Keratinocyte (primary cell): ENCODE measurements at regions not wholly inside any gene's neighbourhood (a gene's known extent, or its start where the extent isn't known, plus 50 kb on each side); places are given as distances from the start of the nearest gene placed in this dataset.
A peak's percentile ranks its signal among the peaks of the same experiment; 100 is the strongest.

Experiments
- DNase-seq: peaks from one replicate; pipeline ENCODE4 v3.0.0-alpha.2; 2011; ENCODE audit warnings: low read depth, missing footprints, low spot score
- FAIRE-seq: peaks from 2 replicates; lab custom pipeline; 2011; peaks lifted over from hg19 to GRCh38; lab: Jason Lieb, UNC
- H2AFZ ChIP-seq: 2 replicates; pipeline ENCODE4 v1.6.0; 2012; ENCODE audit warnings: low read length, control low read depth, inconsistent platforms; ENCODE audit not compliant: control insufficient read depth
- H3K27ac ChIP-seq: 2 replicates; pipeline ENCODE4 v1.5.1; 2011; ENCODE audit warnings: low read length; ENCODE audit not compliant: control insufficient read depth, insufficient read depth
- H3K27me3 ChIP-seq: 3 replicates; pipeline ENCODE4 v1.6.0; 2011; ENCODE audit warnings: low read length; ENCODE audit not compliant: control insufficient read depth, insufficient read depth; ENCODE audit errors: extremely low read depth
- H3K36me3 ChIP-seq, 2 experiments: 2 replicates in 1 of 2; 3 replicates in 1 of 2; pipeline ENCODE4 v1.5.1; 2011; ENCODE audit warnings: low read length in 2 of 2, mild to moderate bottlenecking in 1 of 2; ENCODE audit not compliant: control insufficient read depth in 2 of 2, insufficient read depth in 2 of 2; ENCODE audit errors: extremely low read depth in 1 of 2
- H3K4me1 ChIP-seq: 3 replicates; pipeline ENCODE4 v1.5.1; 2011; ENCODE audit warnings: low read length; ENCODE audit not compliant: control insufficient read depth, insufficient read depth; ENCODE audit errors: extremely low read depth
- H3K4me2 ChIP-seq: 3 replicates; pipeline ENCODE4 v1.6.0; 2011; ENCODE audit warnings: low read depth, low read length; ENCODE audit not compliant: control insufficient read depth, insufficient read depth; ENCODE audit errors: extremely low read depth
- H3K4me3 ChIP-seq, 3 experiments: fragments of 200-600 bp in 1 of 3; sonication (generic) in 1 of 3; 2 replicates in 2 of 3; 3 replicates in 1 of 3; pipeline ENCODE4 v1.5.1; 2011 to 2016; ENCODE audit warnings: low read length in 3 of 3, mild to moderate bottlenecking in 3 of 3, control low read depth in 2 of 3, inconsistent platforms in 1 of 3, low read depth in 1 of 3, mixed read lengths in 1 of 3, mixed run types in 1 of 3, moderate library complexity in 1 of 3; ENCODE audit not compliant: control insufficient read depth in 2 of 3, insufficient read depth in 2 of 3; ENCODE audit errors: extremely low read depth in 1 of 3
- H3K79me2 ChIP-seq: 2 replicates; pipeline ENCODE4 v1.6.0; 2012; ENCODE audit warnings: low read length; ENCODE audit not compliant: control insufficient read depth, insufficient read depth
- H3K9ac ChIP-seq: 3 replicates; pipeline ENCODE4 v1.6.0; 2011; ENCODE audit warnings: low read length; ENCODE audit not compliant: control insufficient read depth, insufficient read depth; ENCODE audit errors: extremely low read depth
- H3K9me1 ChIP-seq: 3 replicates; pipeline ENCODE4 v1.6.0; 2011; ENCODE audit warnings: low read length; ENCODE audit not compliant: control insufficient read depth, insufficient read depth; ENCODE audit errors: extremely low read depth
- H3K9me3 ChIP-seq: 2 replicates; pipeline ENCODE4 v1.5.1; 2012; ENCODE audit warnings: low read depth, low read length; ENCODE audit not compliant: control insufficient read depth
- H4K20me1 ChIP-seq: 3 replicates; pipeline ENCODE4 v1.6.0; 2011; ENCODE audit warnings: low read length; ENCODE audit not compliant: control insufficient read depth, insufficient read depth; ENCODE audit errors: extremely low read depth
- CTCF ChIP-seq, 3 experiments: IDR thresholded peaks in 1 of 3; conservative IDR thresholded peaks in 1 of 3; optimal IDR thresholded peaks in 1 of 3; 2 replicates in 2 of 3; 3 replicates in 1 of 3; pipeline versions ENCODE3 to v1.5.1; 2011; ENCODE audit warnings: low read length in 3 of 3, mild to moderate bottlenecking in 3 of 3, moderate library complexity in 2 of 3, control low read depth in 1 of 3, inconsistent platforms in 1 of 3; ENCODE audit not compliant: insufficient read depth in 2 of 3; ENCODE audit errors: extremely low read depth in 1 of 3
- EZH2 ChIP-seq: IDR thresholded peaks from one replicate; pipeline ENCODE4 v1.6.1; 2012; ENCODE audit warnings: inconsistent platforms, mild to moderate bottlenecking, low read length, moderate library complexity
- dilution Hi-C: fragments of 300-500 bp; cut with MboI; formaldehyde crosslinking; loops from one replicate; pipeline ENCODE4 v1.7.0; 2020; ENCODE audit warnings: low sequenced_read_pairs; ENCODE audit not compliant: extremely low pct_ligation_motif_present

DNA sequence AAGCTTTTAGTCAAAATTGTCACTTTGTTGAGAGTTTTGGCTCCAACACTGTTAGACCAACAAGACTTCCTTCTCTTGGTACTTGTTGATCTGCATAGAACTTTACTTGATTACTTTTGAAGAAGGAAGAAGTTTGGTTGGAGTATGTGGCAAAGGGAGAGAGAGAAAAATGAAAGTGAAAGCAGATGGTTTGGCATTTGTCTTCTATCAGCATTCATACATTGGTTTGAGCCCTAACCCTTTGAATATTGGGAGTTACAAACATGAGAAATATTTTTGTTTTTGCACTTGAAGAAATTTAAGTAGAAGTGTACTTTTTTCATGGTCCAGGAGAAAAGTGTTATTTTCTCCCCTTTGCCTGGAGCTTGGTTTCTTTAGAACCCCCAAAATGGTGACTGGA lies 169.8 kb downstream of the ADGRL4 start:
- Histone ChIP-seq H3K9me3 (no peaks in the 10 kb centered on the region), H3K4me3 (peak overlapping the region in 1 of 3 experiments; percentile 17), H3K79me2 (no peaks in the 10 kb centered on the region), H3K9ac (no peak overlapping the region), H3K27me3 (no peaks in the 10 kb centered on the region), H3K4me2 (peak overlapping the region; percentile 35), H3K4me1 (peaks cover 30% of the 10 kb centered on the region), H3K9me1 (no peaks in the 10 kb centered on the region), H3K36me3 (no peaks in the 10 kb centered on the region), H4K20me1 (no peaks in the 10 kb centered on the region), H3K27ac (no peak overlapping the region), H2AFZ (peak overlapping the region; percentile 58)
- dilution Hi-C loops = no loop called here
- DNase-seq = no peak
- TF ChIP-seq EZH2 (no peak), CTCF (optimal IDR thresholded peaks at IDR 0.05 in 1 of 3, IDR thresholded peaks at IDR 0.05 in 1 of 3, conservative IDR thresholded peaks at IDR 0.05 in 1 of 3; ENCODE audit: extremely low read depth in 1 of 3, insufficient read depth in 2 of 3, low read length in 3 of 3) (no peak)
- no peak for FAIRE-seq

DNA sequence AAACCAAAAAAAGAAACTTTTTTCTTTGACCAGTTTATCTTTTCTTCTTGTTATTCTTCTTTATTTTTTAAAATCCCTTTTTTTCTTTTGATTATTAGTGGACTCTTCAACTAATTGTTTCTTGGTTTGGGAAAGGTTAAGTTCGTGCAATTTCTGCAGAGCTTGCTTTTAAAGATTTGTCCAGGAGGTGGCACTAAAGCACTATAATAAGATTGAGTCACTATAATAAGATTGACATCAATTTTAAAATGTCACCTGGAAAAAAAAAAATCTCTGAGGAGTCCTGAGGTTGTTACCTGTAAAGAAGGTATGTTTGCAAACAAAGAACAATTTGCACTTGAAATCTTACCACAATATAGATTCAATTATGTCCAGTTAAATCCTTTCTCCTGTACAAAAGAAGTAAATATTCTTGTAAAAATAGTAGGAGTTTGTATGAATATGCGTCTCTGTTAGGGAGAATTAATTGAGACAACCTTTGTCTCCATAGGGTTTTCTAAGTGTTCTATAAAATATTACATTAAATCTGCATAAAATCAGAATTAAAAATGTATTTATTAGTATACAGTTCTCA lies 166.7 kb downstream of the ADGRL4 start:
- H2AFZ ChIP-seq = no peak overlapping the region
- no peak overlapping the region for H3K27ac ChIP-seq
- H3K27me3 ChIP-seq = no peaks in the 10 kb centered on the region
- H3K9me3 ChIP-seq = no peaks in the 10 kb centered on the region
- no peaks in the 10 kb centered on the region for H3K9me1 ChIP-seq
- no peak overlapping the region for H3K9ac ChIP-seq
- no peaks in the 10 kb centered on the region for H3K79me2 ChIP-seq
- TF ChIP-seq CTCF (optimal IDR thresholded peaks at IDR 0.05 in 1 of 3, IDR thresholded peaks at IDR 0.05 in 1 of 3, conservative IDR thresholded peaks at IDR 0.05 in 1 of 3; ENCODE audit: extremely low read depth in 1 of 3, insufficient read depth in 2 of 3, low read length in 3 of 3) (peak in 2 of 3 experiments; percentile 33 to 34), EZH2 (no peak)
- FAIRE-seq = peak; percentile 29
- DNase-seq = no peak
- H4K20me1 ChIP-seq = no peaks in the 10 kb centered on the region
- no peaks in the 10 kb centered on the region for H3K36me3 ChIP-seq
- H3K4me1 ChIP-seq = peaks cover 8% of the 10 kb centered on the region
- no peak overlapping the region for H3K4me2 ChIP-seq
- dilution Hi-C loops = no loop called here
- H3K4me3 ChIP-seq = no peak overlapping the region
